ENCODE measurements at regions not wholly inside any gene's neighbourhood (a gene's known extent, or its start where the extent isn't known, plus 50 kb on each side); places are given as distances from the start of the nearest gene placed in this dataset.
A peak's percentile ranks its signal among the peaks of the same experiment; 100 is the strongest.
"Not testable (repeated sequence)": the region's sequence is repeated elsewhere in the genome, so short reads cannot be mapped to it uniquely, and the experiment has no call there.

- not testable (repeated sequence) for H3K4me3 ChIP-seq (ENCODE audit: low read depth in 1 of 2, low read length in 2 of 2); H3K27me3 ChIP-seq (ENCODE audit: control insufficient read depth in 1 of 2, insufficient read depth in 2 of 2, low read length in 2 of 2); H3K4me1 ChIP-seq (ENCODE audit: control insufficient read depth in 2 of 2, insufficient read depth in 2 of 2, low read length in 1 of 2); H3K36me3 ChIP-seq (ENCODE audit: control insufficient read depth in 2 of 2, insufficient read depth in 2 of 2, low read length in 1 of 2); H3K9me3 ChIP-seq (ENCODE audit: control insufficient read depth in 2 of 2, insufficient read depth in 1 of 2, low read depth in 1 of 2, low read length in 1 of 2); H3K27ac ChIP-seq (ENCODE audit: low read depth in 2 of 2, low read length in 1 of 2)
- WGBS, 2 donors: 67 to 76% methylated on average over 16 of the region's 16 CpGs
These were observed 55.1 kb upstream of the RBMX start for GRCh38 chrX:136935533-136936182.

DNA sequence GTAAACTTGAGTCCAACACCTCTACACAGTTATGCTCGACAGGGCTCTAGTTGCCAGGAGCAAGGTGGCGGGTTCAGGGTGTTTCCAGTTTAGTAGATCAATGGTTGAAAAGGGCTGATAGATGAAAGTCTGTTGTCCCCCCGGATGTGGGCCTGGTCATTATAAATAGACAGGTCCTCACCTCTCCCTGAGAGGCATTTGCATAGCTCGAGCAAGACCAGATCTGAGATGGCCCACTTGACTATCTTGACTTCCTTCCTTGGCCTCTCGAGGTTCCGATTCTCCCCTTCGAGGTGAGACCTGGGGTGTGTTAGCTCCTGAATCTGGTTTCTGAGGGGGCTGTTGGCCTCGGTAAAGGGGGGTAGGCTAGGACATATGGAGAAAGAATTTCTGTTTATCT, 54.1 kb upstream of the RBMX start:
- not testable (repeated sequence) for H3K36me3 ChIP-seq (ENCODE audit: control insufficient read depth in 2 of 2, insufficient read depth in 2 of 2, low read length in 1 of 2); H3K27ac ChIP-seq (ENCODE audit: low read depth in 2 of 2, low read length in 1 of 2); H3K4me1 ChIP-seq (ENCODE audit: control insufficient read depth in 2 of 2, insufficient read depth in 2 of 2, low read length in 1 of 2); H3K9me3 ChIP-seq (ENCODE audit: control insufficient read depth in 2 of 2, insufficient read depth in 1 of 2, low read depth in 1 of 2, low read length in 1 of 2); H3K27me3 ChIP-seq (ENCODE audit: control insufficient read depth in 1 of 2, insufficient read depth in 2 of 2, low read length in 2 of 2); H3K4me3 ChIP-seq (ENCODE audit: low read depth in 1 of 2, low read length in 2 of 2)
- 76 to 80% methylated on average over 8 of the region's 8 CpGs for WGBS, 2 donors

DNA sequence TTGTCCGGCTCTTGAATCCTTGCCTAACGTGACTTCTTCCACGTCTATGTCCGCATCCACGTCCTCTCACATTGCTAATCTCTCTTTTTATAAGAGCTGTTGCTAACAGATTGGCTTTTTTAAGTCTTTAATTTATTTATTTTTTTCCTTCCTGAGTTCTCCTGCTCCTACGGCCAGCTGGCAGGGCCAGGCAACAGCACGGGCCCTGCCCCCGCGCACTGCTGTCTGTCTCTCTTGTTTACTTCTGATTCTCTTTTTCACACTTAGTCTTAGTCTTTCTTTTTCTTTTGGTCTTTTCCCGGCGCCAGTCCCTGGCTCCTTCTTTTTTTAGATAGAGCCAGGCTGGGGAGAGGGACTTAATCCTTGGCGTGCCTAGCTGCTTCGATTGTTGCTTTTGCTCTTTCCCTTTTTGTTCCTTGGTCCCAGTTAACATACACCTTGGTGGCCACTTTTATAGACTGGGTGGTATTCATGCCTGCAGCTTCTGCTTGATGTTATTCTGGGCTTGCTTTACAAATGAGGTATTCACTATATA, 53.2 kb upstream of the RBMX start:
- H3K4me3 ChIP-seq (ENCODE audit: low read depth in 1 of 2, low read length in 2 of 2): no peak overlapping the region
- H3K27me3 ChIP-seq (ENCODE audit: control insufficient read depth in 1 of 2, insufficient read depth in 2 of 2, low read length in 2 of 2): no peaks in the 10 kb centered on the region
- H3K4me1 ChIP-seq (ENCODE audit: control insufficient read depth in 2 of 2, insufficient read depth in 2 of 2, low read length in 1 of 2): no peaks in the 10 kb centered on the region
- WGBS, 2 donors: 65 to 73% methylated on average over 13 of the region's 13 CpGs
- no peaks in the 10 kb centered on the region for H3K9me3 ChIP-seq (ENCODE audit: control insufficient read depth in 2 of 2, insufficient read depth in 1 of 2, low read depth in 1 of 2, low read length in 1 of 2)
- peak overlapping the region in 1 of 2 donors; percentile 3 for H3K27ac ChIP-seq (ENCODE audit: low read depth in 2 of 2, low read length in 1 of 2)
- H3K36me3 ChIP-seq (ENCODE audit: control insufficient read depth in 2 of 2, insufficient read depth in 2 of 2, low read length in 1 of 2): no peaks in the 10 kb centered on the region

- no peak overlapping the region for H3K4me3 ChIP-seq (ENCODE audit: low read depth in 1 of 2, low read length in 2 of 2)
- no peak overlapping the region for H3K27ac ChIP-seq (ENCODE audit: low read depth in 2 of 2, low read length in 1 of 2)
- H3K27me3 ChIP-seq (ENCODE audit: control insufficient read depth in 1 of 2, insufficient read depth in 2 of 2, low read length in 2 of 2): no peaks in the 10 kb centered on the region
- no peaks in the 10 kb centered on the region for H3K4me1 ChIP-seq (ENCODE audit: control insufficient read depth in 2 of 2, insufficient read depth in 2 of 2, low read length in 1 of 2)
- 77 to 85% methylated on average over 6 of the region's 6 CpGs for WGBS, 2 donors
- no peaks in the 10 kb centered on the region for H3K9me3 ChIP-seq (ENCODE audit: control insufficient read depth in 2 of 2, insufficient read depth in 1 of 2, low read depth in 1 of 2, low read length in 1 of 2)
- no peaks in the 10 kb centered on the region for H3K36me3 ChIP-seq (ENCODE audit: control insufficient read depth in 2 of 2, insufficient read depth in 2 of 2, low read length in 1 of 2)
These were observed 51.1 kb upstream of the RBMX start for GRCh38 chrX:136931661-136932060.
